ENCODE measurements at regions not wholly inside any gene's neighbourhood (a gene's known extent, or its start where the extent isn't known, plus 50 kb on each side); places are given as distances from the start of the nearest gene placed in this dataset.

- no peak for DNase-seq (ENCODE audit: low spot score)
Measured at GRCh38 chr3:146308682-146309081, 57.8 kb upstream of the PLSCR4 start.

DNA sequence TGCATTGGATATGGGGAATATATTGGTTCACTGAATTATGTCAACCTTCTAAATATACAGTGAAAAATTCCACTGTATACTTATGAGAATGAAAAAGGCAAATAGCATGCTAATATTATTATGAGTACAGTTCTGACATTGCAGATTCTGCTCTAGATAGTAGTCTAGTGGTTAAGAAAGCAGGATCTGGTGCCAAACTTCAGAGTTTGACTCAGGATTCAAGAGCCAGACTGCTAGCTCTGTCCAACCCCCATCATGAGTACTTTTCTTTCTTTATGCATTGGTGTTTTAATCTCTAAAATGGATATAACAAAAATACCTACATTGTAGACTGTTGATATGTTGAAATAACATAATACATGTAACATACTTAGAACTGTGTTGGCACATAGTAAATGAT, 57.3 kb upstream of the PLSCR4 start:
- DNase-seq (ENCODE audit: low spot score), result no peak

DNA sequence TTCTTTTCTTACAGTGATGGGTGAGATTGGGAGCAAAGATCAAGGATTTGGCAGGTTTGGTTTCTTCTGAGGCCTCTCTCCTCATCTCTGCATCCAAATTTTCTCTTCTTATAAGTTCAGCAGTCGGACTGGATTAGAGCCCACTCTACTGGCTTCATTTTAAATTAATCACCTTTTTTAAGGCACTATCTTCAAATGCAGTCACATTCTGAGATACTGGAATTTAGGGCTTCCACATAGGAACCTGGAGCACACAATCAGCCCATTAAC, 56.5 kb upstream of the PLSCR4 start:
- DNase-seq (ENCODE audit: low spot score), result no peak

DNA sequence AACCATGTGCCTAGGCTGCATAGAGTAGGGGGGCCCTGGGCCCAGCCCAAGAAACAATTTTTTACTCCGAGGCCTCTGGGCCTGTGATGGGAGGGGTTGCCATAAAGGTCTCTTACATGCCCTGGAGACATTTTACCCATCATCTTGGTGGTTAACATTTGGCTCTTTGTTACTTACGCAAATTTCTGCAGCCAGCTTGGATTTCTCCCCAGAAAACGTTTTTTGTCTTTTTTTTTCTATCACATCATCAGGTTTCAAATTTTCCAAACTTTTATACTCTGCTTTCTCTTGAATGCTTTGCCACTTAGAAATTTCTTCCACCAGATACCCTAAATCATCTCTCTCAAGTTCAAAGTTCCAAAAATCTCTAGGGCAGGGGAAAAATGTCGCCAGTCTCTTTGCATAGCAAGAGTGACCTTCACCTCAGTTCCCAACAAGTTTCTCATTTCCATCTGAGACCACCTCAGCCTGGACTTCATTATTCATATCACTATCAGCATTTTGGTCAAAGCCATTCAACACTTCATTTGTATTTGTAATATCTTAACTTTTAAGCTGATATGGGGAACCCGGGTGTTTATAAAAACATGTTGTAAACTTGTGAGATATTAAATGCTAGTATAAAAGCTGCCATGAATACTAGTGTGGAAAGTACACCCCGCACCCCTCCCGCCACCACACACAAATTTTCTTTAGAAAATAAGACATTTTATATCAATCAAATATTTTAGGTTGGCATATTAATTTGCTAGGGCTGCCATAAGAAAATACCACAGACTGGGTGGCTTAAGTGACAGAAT, 56.0 kb upstream of the PLSCR4 start:
- no peak for DNase-seq (ENCODE audit: low spot score)

- no peak for DNase-seq (ENCODE audit: low spot score)
Measured at GRCh38 chr3:146305808-146306423, 55.0 kb upstream of the PLSCR4 start.

GRCh38 chr3:146300768-146301167, 49.9 kb upstream of the PLSCR4 start:
- no peak for DNase-seq (ENCODE audit: low spot score)

All from mucosa of gallbladder (tissue), 1 donor.